ENCODE measurements at regions not wholly inside any gene's neighbourhood (a gene's known extent, or its start where the extent isn't known, plus 50 kb on each side); places are given as distances from the start of the nearest gene placed in this dataset.

DNA sequence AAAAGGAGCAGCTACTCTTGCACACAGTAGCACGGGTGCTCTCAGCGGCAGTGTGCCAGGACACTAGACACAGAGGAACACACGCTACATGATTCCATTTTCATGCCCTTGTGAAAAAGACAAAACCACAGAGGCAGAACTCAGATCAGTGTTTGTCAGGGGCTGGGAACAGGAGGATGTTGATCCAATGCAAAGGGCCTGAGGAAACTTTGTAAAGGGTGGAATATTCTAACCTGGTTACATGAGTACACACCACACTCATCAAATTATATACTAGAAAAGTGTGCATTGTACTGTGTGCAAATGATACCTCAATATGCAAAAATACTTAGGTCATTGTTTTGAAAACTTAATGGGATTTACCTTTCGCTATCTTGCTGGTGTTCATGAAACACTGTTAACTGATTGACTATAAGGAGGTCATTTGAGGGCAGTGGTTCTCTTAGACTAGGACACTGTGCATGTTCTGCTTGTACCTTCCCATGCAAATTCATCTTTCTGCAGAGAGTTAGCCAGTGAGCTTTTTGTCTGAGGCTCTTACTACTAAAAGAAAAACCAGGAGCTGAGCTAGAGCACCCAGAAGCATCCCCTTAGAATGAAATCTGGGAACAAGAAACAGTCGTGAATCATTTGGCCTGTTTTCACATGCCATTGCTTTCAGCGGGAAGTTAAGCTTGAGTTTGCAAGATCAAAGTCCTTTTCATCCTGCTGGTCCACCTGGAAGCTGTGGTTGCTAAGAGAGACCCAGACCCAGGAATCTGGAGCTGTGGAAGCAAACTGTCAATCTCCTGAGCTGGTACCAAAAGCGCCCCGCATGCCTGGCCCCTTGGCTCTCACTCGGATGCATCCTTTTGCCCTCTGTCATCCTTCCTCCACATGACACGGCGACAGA lies 204.8 kb downstream of the TTLL2 start:
- Histone ChIP-seq H3K4me3 (replicated peaks in 1 of 3; ENCODE audit: insufficient read depth in 1 of 3, low read depth in 2 of 3, low read length in 3 of 3) (no peak overlapping the region; a peak in 1 of 6 replicates), H3K79me2 (ENCODE audit: insufficient read depth, low read length) (no peaks in the 10 kb centered on the region), H3K9ac (ENCODE audit: insufficient read depth, low read depth, low read length) (no peak overlapping the region), H3K4me1 (ENCODE audit: insufficient read depth, low read length) (peaks cover 40% of the 10 kb centered on the region), H4K20me1 (ENCODE audit: insufficient read depth, low read length) (no peaks in the 10 kb centered on the region), H3K9me3 (ENCODE audit: low read length) (no peaks in the 10 kb centered on the region), H2AFZ (ENCODE audit: low read length) (no peak overlapping the region), H3K27ac (ENCODE audit: extremely low read length, insufficient read depth, low read length) (no peak overlapping the region), H3K27me3 (ENCODE audit: control insufficient read depth in 1 of 2, insufficient read depth in 2 of 2, low read length in 2 of 2) (peaks cover 0 to 28% of the 10 kb centered on the region in 2 experiments; a peak in 4 of 5 replicates), H3K4me2 (ENCODE audit: low read depth, low read length) (no peak overlapping the region), H3K36me3 (replicated peaks in 1 of 2; ENCODE audit: control insufficient read depth in 1 of 2, insufficient read depth in 2 of 2, low read length in 2 of 2) (no peaks in the 10 kb centered on the region)
- POLR2A ChIA-PET: interaction anchor here (1.2 kb wide), 1 partner anchor 15 kb away, joined by 4 read pairs; no protein-coding TSS in a partner anchor
- intact Hi-C loops (cut with micrococcal nuclease; ENCODE audit: unreplicated experiment): no loop called here
- peak; percentile 82 for ATAC-seq
- WGBS (ENCODE audit: low lambda C conversion rate): 36% methylated on average over 11 of the region's 11 CpGs
- in situ Hi-C loops (cut with HindIII; ENCODE audit: extremely low pct_ligation_motif_present, low pct_unique_long_range_greater_than_20kb): no loop called here
- peak; percentile 60 for DNase-seq (ENCODE audit: low spot score)
- FAIRE-seq: no peak
- BruUV-seq (replicated peaks): no TSS peak
- CTCF ChIA-PET (ENCODE audit: low intra/inter-chr PET ratio, low total read pairs): no interaction called here
- TF ChIP-seq, protein P1, sequence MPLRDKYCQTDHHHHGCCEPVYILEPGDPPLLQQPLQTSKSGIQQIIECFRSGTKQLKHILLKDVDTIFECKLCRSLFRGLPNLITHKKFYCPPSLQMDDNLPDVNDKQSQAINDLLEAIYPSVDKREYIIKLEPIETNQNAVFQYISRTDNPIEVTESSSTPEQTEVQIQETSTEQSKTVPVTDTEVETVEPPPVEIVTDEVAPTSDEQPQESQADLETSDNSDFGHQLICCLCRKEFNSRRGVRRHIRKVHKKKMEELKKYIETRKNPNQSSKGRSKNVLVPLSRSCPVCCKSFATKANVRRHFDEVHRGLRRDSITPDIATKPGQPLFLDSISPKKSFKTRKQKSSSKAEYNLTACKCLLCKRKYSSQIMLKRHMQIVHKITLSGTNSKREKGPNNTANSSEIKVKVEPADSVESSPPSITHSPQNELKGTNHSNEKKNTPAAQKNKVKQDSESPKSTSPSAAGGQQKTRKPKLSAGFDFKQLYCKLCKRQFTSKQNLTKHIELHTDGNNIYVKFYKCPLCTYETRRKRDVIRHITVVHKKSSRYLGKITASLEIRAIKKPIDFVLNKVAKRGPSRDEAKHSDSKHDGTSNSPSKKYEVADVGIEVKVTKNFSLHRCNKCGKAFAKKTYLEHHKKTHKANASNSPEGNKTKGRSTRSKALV (CRISPR knock-in tag; IDR thresholded peaks at IDR 0.05): no peak
- TF ChIP-seq, protein P2, sequence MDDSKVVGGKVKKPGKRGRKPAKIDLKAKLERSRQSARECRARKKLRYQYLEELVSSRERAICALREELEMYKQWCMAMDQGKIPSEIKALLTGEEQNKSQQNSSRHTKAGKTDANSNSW (CRISPR knock-in tag; IDR thresholded peaks at IDR 0.05; ENCODE audit: borderline replicate concordance): no peak
- TF ChIP-seq ZNF337 (CRISPR knock-in tag; IDR thresholded peaks at IDR 0.05; ENCODE audit: borderline replicate concordance, low read depth) (no peak), MED1 (CRISPR knock-in tag; IDR thresholded peaks at IDR 0.05) (peak; percentile 35; the same call in 1 of the 2 replicates), ETV6 (CRISPR knock-in tag; conservative IDR thresholded peaks at IDR 0.05) (no peak), ZIK1 (CRISPR knock-in tag; IDR thresholded peaks at IDR 0.05; ENCODE audit: borderline replicate concordance, low read depth) (no peak), HDAC2 (CRISPR knock-in tag; IDR thresholded peaks at IDR 0.05) (0 out of 2 replicates have a peak, but pooled peaks have one; percentile 27), RORA (CRISPR knock-in tag; IDR thresholded peaks at IDR 0.05) (no peak), KLF16 (CRISPR knock-in tag; IDR thresholded peaks at IDR 0.05) (0 out of 4 replicates have a peak, but pooled peaks of 1 of the 2 experiments have one; percentile 20), ARNT (IDR thresholded peaks at IDR 0.05) (no peak), GTF2F1 (IDR thresholded peaks at IDR 0.05; ENCODE audit: low read length) (no peak), CEBPG (CRISPR knock-in tag; IDR thresholded peaks at IDR 0.05) (no peak), KMT2B (CRISPR knock-in tag; IDR thresholded peaks at IDR 0.05) (0 out of 2 replicates have a peak, but pooled peaks have one; percentile 12), MBNL3 (CRISPR knock-in tag; conservative IDR thresholded peaks at IDR 0.05) (no peak), RARA (CRISPR knock-in tag; IDR thresholded peaks at IDR 0.05) (0 out of 2 replicates have a peak, but pooled peaks have one; percentile 11), ZNF724P (CRISPR knock-in tag; IDR thresholded peaks at IDR 0.05; ENCODE audit: borderline replicate concordance) (peak; percentile 37; the same call in 1 of the 2 replicates), SRF (IDR thresholded peaks at IDR 0.05; ENCODE audit: low read depth, low read length) (no peak), ZNF296 (CRISPR knock-in tag; conservative IDR thresholded peaks at IDR 0.05) (no peak)
- TF ChIP-seq, protein P3, sequence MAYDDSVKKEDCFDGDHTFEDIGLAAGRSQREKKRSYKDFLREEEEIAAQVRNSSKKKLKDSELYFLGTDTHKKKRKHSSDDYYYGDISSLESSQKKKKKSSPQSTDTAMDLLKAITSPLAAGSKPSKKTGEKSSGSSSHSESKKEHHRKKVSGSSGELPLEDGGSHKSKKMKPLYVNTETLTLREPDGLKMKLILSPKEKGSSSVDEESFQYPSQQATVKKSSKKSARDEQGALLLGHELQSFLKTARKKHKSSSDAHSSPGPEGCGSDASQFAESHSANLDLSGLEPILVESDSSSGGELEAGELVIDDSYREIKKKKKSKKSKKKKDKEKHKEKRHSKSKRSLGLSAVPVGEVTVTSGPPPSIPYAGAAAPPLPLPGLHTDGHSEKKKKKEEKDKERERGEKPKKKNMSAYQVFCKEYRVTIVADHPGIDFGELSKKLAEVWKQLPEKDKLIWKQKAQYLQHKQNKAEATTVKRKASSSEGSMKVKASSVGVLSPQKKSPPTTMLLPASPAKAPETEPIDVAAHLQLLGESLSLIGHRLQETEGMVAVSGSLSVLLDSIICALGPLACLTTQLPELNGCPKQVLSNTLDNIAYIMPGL (CRISPR knock-in tag; IDR thresholded peaks at IDR 0.05; ENCODE audit: borderline replicate concordance in 1 of 2, low read depth in 1 of 2): no peak
- TF ChIP-seq, protein P4, sequence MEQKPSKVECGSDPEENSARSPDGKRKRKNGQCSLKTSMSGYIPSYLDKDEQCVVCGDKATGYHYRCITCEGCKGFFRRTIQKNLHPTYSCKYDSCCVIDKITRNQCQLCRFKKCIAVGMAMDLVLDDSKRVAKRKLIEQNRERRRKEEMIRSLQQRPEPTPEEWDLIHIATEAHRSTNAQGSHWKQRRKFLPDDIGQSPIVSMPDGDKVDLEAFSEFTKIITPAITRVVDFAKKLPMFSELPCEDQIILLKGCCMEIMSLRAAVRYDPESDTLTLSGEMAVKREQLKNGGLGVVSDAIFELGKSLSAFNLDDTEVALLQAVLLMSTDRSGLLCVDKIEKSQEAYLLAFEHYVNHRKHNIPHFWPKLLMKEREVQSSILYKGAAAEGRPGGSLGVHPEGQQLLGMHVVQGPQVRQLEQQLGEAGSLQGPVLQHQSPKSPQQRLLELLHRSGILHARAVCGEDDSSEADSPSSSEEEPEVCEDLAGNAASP (CRISPR knock-in tag; IDR thresholded peaks at IDR 0.05; ENCODE audit: borderline replicate concordance): peak; percentile 57; the same call in 1 of the 2 replicates
